ENCODE measurements at regions not wholly inside any gene's neighbourhood (a gene's known extent, or its start where the extent isn't known, plus 50 kb on each side); places are given as distances from the start of the nearest gene placed in this dataset.

- Mint-ChIP-seq H3K9me3 (peaks cover 3 to 7% of the 10 kb centered on the region in 2 donors), H3K27ac (no peak overlapping the region)
Measured at GRCh38 chr2:67702284-67702683, 305.2 kb downstream of the ETAA1 start.

DNA sequence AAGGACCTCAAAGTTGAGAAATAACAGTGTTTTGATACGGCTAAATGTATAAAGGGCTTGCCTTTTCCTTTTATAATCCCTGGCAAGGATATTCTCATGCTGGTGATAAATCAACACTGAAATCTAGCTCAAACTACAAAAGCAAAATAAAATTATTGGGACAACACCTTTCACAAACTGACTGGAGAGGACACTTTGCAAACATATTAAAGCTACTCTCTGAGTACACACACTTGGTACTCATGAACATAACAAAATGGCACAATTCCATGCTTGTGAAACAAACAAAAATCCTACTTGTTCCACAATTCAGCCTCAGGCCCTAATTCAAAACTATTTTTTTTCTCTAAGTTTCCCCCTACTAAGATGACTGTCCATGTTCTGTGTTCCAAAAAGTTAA lies 305.8 kb downstream of the ETAA1 start:
- ATAC-seq (replicated peaks in 1 of 2) (no peak), DNase-seq (no peak)
- Mint-ChIP-seq H3K36me3 (ENCODE audit: insufficient read depth in 2 of 2) (peaks cover 0 to 2% of the 10 kb centered on the region in 2 donors), H3K4me3 (no peak overlapping the region), H3K9me3 (peaks cover 3 to 7% of the 10 kb centered on the region in 2 donors), H3K27me3 (ENCODE audit: low read depth) (no peaks in the 10 kb centered on the region), H3K4me1 (ENCODE audit: low read depth) (no peaks in the 10 kb centered on the region), H3K27ac (no peak overlapping the region)

More at GRCh38 chr2:67702284-67702683, 305.2 kb downstream of the ETAA1 start:
- H3K4me3 Mint-ChIP-seq: no peak overlapping the region
- peaks cover 0 to 2% of the 10 kb centered on the region in 2 donors for H3K36me3 Mint-ChIP-seq (ENCODE audit: insufficient read depth in 2 of 2)
- no peaks in the 10 kb centered on the region for H3K27me3 Mint-ChIP-seq (ENCODE audit: low read depth)
- no peak for ATAC-seq (replicated peaks in 1 of 2)
- no peak for DNase-seq
- no peaks in the 10 kb centered on the region for H3K4me1 Mint-ChIP-seq (ENCODE audit: low read depth)

DNA sequence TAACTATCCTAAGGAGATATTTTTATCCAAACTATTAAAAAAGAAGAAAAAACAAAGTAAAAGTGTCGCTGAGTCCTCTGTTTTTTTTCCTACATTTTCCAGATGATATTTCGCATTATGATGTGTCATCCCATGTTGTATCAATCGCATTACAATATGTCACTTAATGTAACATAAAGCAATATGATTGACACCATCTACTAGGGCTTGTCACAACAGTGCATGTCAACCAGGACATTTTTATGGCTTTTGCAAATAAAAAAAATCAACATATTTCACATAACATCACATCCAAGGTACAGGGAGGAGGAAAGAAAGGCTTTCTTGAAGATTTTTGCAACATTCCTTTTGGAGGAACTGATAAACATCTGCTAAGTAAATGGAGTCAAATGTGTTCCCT lies 308.9 kb downstream of the ETAA1 start:
- Mint-ChIP-seq H3K36me3 (ENCODE audit: insufficient read depth in 2 of 2) (no peaks in the 10 kb centered on the region), H3K27ac (no peak overlapping the region), H3K9me3 (peaks cover 0 to 4% of the 10 kb centered on the region in 2 donors), H3K4me1 (ENCODE audit: low read depth) (no peaks in the 10 kb centered on the region), H3K27me3 (ENCODE audit: low read depth) (no peaks in the 10 kb centered on the region), H3K4me3 (no peak overlapping the region)
- no peak for DNase-seq
- ATAC-seq (replicated peaks in 1 of 2): no peak

- DNase-seq (no peak), ATAC-seq (replicated peaks in 1 of 2) (no peak)
- Mint-ChIP-seq H3K36me3 (ENCODE audit: insufficient read depth in 2 of 2) (no peaks in the 10 kb centered on the region), H3K27me3 (ENCODE audit: low read depth) (no peaks in the 10 kb centered on the region), H3K4me3 (no peak overlapping the region), H3K9me3 (no peaks in the 10 kb centered on the region), H3K4me1 (ENCODE audit: low read depth) (no peaks in the 10 kb centered on the region), H3K27ac (no peak overlapping the region)
Measured at GRCh38 chr2:67707896-67708295, 310.8 kb downstream of the ETAA1 start.

DNA sequence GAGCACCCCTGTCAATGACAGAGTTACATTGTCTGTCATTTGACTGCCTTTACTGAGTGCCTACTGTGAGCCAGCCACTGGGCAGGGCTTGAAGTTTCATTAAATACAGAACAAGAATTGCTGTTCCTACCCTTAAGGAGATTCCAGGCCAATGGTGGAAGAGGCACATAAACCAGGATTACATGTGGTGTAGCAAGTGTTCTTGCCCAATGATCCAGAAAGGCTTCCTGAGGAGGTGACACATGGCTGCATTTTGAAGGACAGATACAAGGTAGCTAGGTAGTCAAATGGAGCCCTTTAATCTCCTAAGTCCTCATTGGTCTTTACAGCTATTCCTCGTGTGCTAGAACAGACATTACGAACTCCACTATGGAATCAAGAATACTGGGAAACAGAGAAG lies 312.7 kb downstream of the ETAA1 start:
- Mint-ChIP-seq H3K9me3 (no peaks in the 10 kb centered on the region), H3K4me1 (ENCODE audit: low read depth) (no peaks in the 10 kb centered on the region), H3K27ac (no peak overlapping the region), H3K4me3 (no peak overlapping the region), H3K36me3 (ENCODE audit: insufficient read depth in 2 of 2) (no peaks in the 10 kb centered on the region), H3K27me3 (ENCODE audit: low read depth) (no peaks in the 10 kb centered on the region)
- ATAC-seq (replicated peaks in 1 of 2) (no peak), DNase-seq (no peak)

DNA sequence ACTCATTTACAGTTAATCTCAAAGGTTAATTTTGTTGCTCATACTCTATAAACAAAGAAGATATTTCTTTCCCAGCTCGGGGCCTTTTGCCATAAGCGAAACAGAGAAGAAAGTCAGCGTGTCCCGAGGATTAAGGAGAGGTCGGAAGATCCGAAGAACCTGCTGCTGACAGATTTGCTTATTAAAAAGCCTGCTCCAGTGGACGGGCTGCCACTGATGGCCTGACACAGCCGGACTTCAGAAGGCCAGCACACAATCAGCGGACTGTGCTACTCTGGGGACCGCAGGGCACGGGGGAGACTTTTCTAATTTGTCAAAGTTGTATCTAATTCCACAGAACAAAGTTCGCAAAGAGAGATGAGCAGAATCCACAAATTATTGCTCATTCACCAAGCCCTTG lies 315.4 kb downstream of the ETAA1 start:
- Mint-ChIP-seq H3K27ac (no peak overlapping the region), H3K9me3 (no peaks in the 10 kb centered on the region), H3K27me3 (ENCODE audit: low read depth) (no peaks in the 10 kb centered on the region), H3K4me1 (ENCODE audit: low read depth) (no peaks in the 10 kb centered on the region), H3K36me3 (ENCODE audit: insufficient read depth in 2 of 2) (no peaks in the 10 kb centered on the region), H3K4me3 (no peak overlapping the region)
- ATAC-seq (replicated peaks in 1 of 2) (no peak), DNase-seq (no peak)

DNA sequence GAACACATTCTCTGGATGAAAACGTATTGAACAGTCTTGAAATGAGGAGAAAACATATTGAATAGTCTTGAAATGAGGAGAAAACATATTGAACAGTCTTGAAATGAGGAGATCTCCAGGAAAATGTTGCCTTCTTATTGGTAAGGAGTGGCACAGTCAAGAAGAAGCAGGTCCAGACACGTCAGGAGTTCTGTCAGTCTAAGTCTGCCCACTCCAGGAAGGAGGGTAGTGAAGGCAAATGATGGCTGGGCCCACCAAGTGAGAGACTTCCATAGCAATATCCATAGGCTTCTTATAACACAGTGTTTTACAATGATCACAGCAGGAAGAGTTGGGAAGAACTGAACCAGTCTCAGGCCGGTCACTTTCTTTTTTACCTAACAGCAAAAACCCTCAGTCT lies 316.2 kb downstream of the ETAA1 start:
- H3K27me3 Mint-ChIP-seq (ENCODE audit: low read depth): no peaks in the 10 kb centered on the region
- DNase-seq: no peak
- H3K4me1 Mint-ChIP-seq (ENCODE audit: low read depth): no peaks in the 10 kb centered on the region
- no peaks in the 10 kb centered on the region for H3K36me3 Mint-ChIP-seq (ENCODE audit: insufficient read depth in 2 of 2)
- no peak for ATAC-seq (replicated peaks in 1 of 2)
- H3K9me3 Mint-ChIP-seq: no peaks in the 10 kb centered on the region
- no peak overlapping the region for H3K27ac Mint-ChIP-seq
- H3K4me3 Mint-ChIP-seq: no peak overlapping the region

GRCh38 chr2:67716895-67717396 lies 319.8 kb downstream of the ETAA1 start:
- Mint-ChIP-seq H3K4me3 (no peak overlapping the region), H3K27ac (no peak overlapping the region), H3K9me3 (no peaks in the 10 kb centered on the region), H3K27me3 (ENCODE audit: low read depth) (no peaks in the 10 kb centered on the region), H3K36me3 (ENCODE audit: insufficient read depth in 2 of 2) (no peaks in the 10 kb centered on the region), H3K4me1 (ENCODE audit: low read depth) (no peaks in the 10 kb centered on the region)
- ATAC-seq (replicated peaks in 1 of 2): no peak
- no peak for DNase-seq

DNA sequence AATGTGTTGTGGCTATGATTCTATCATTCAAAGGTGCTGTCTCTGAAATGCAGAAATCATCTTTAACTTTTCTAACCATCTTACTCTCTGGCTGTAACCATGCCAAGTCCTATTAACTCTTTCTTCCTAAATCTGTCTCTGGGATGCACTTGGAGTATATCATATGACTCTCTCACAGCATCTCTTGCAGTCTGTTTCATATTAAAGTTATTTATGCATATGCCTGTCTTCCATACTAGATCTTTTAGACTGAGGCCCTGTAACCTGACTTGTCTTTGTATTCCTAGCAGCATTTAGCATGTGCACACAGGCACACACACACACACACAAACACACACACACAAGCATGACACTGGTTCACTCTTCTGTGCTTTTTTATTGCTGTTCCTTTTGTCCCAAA lies 320.6 kb downstream of the ETAA1 start:
- Mint-ChIP-seq H3K4me1 (ENCODE audit: low read depth) (no peaks in the 10 kb centered on the region), H3K27me3 (ENCODE audit: low read depth) (no peaks in the 10 kb centered on the region), H3K27ac (no peak overlapping the region)

DNA sequence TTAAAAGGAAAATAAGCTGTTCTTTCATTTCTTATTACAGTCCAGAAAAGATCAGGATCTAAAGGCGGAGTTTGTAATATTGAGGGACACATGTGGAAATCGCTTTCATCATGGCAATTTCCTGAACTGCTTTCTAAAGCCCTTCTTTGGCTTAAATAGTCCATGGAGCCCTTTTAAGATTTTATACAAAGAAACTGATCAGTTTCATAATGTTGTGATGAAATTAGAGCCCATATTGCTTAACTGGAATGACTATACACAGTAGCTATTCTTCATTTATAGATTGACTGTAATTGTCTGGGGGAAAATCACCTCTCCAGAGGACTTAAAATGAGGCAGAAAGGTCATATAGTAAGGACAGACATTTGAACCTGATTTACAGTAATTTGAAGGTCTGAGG lies 322.2 kb downstream of the ETAA1 start:
- Mint-ChIP-seq H3K4me3 (no peak overlapping the region), H3K9me3 (no peaks in the 10 kb centered on the region), H3K36me3 (ENCODE audit: insufficient read depth in 2 of 2) (no peaks in the 10 kb centered on the region), H3K27me3 (ENCODE audit: low read depth) (no peaks in the 10 kb centered on the region), H3K27ac (no peak overlapping the region), H3K4me1 (ENCODE audit: low read depth) (no peaks in the 10 kb centered on the region)
- no peak for DNase-seq
- no peak for ATAC-seq (replicated peaks in 1 of 2)

More for the DNA sequence above, 320.6 kb downstream of the ETAA1 start:
- ATAC-seq (replicated peaks in 1 of 2) (no peak), DNase-seq (no peak)
- Mint-ChIP-seq H3K9me3 (no peaks in the 10 kb centered on the region), H3K4me3 (no peak overlapping the region), H3K36me3 (ENCODE audit: insufficient read depth in 2 of 2) (no peaks in the 10 kb centered on the region)

- Mint-ChIP-seq H3K36me3 (ENCODE audit: insufficient read depth in 2 of 2) (no peaks in the 10 kb centered on the region), H3K9me3 (no peaks in the 10 kb centered on the region), H3K27ac (no peak overlapping the region), H3K27me3 (ENCODE audit: low read depth) (no peaks in the 10 kb centered on the region), H3K4me3 (no peak overlapping the region), H3K4me1 (ENCODE audit: low read depth) (no peaks in the 10 kb centered on the region)
- no peak for ATAC-seq (replicated peaks in 1 of 2)
- no peak for DNase-seq
Measured at GRCh38 chr2:67721516-67721915, 324.4 kb downstream of the ETAA1 start.

GRCh38 chr2:67724261-67724660 lies 327.1 kb downstream of the ETAA1 start:
- ATAC-seq (replicated peaks in 1 of 2) (no peak), DNase-seq (no peak)
- Mint-ChIP-seq H3K4me3 (no peak overlapping the region), H3K36me3 (ENCODE audit: insufficient read depth in 2 of 2) (no peaks in the 10 kb centered on the region), H3K9me3 (peaks cover 0 to 1% of the 10 kb centered on the region in 2 donors), H3K4me1 (ENCODE audit: low read depth) (no peaks in the 10 kb centered on the region), H3K27ac (no peak overlapping the region), H3K27me3 (ENCODE audit: low read depth) (no peaks in the 10 kb centered on the region)

GRCh38 chr2:67725731-67726130 lies 328.6 kb downstream of the ETAA1 start:
- Mint-ChIP-seq H3K27me3 (ENCODE audit: low read depth) (no peaks in the 10 kb centered on the region), H3K27ac (no peak overlapping the region)

GRCh38 chr2:67726416-67726815 lies 329.3 kb downstream of the ETAA1 start:
- peaks cover 0 to 1% of the 10 kb centered on the region in 2 donors for H3K9me3 Mint-ChIP-seq
- no peak overlapping the region for H3K4me3 Mint-ChIP-seq
- no peak for ATAC-seq (replicated peaks in 1 of 2)
- no peaks in the 10 kb centered on the region for H3K27me3 Mint-ChIP-seq (ENCODE audit: low read depth)
- H3K27ac Mint-ChIP-seq: no peak overlapping the region
- no peak for DNase-seq
- no peaks in the 10 kb centered on the region for H3K36me3 Mint-ChIP-seq (ENCODE audit: insufficient read depth in 2 of 2)
- no peaks in the 10 kb centered on the region for H3K4me1 Mint-ChIP-seq (ENCODE audit: low read depth)

More at GRCh38 chr2:67725731-67726130, 328.6 kb downstream of the ETAA1 start:
- no peaks in the 10 kb centered on the region for H3K4me1 Mint-ChIP-seq (ENCODE audit: low read depth)
- DNase-seq (no peak), ATAC-seq (replicated peaks in 1 of 2) (no peak)
- H3K4me3 Mint-ChIP-seq: no peak overlapping the region
- H3K9me3 Mint-ChIP-seq: peaks cover 0 to 1% of the 10 kb centered on the region in 2 donors
- H3K36me3 Mint-ChIP-seq (ENCODE audit: insufficient read depth in 2 of 2): no peaks in the 10 kb centered on the region

Data from activated T-cell treated with anti-CD3 and anti-CD28 coated beads, Interleukin-2, amount 50 U/mL, for 72 hours (primary cell).